PC-3 (cell line): ENCODE measurements at regions not wholly inside any gene's neighbourhood (a gene's known extent, or its start where the extent isn't known, plus 50 kb on each side); places are given as distances from the start of the nearest gene placed in this dataset.
"Not testable (repeated sequence)": the region's sequence is repeated elsewhere in the genome, so short reads cannot be mapped to it uniquely, and the experiment has no call there.

Experiments used
- ATAC-seq: fragments of 200-7000 bp; cut with Tn5 transposase; 2 replicates; pipeline ENCODE4 v1.9.1; 2020; ENCODE audit warnings: mild to moderate bottlenecking, moderate library complexity
- BruUV-seq: library from RNA; stranded (reverse); fragments of 400-500 nt; replicated peaks from 2 replicates; lab custom pipeline; 2021; lab: Mats Ljungman, UMichigan
- CTCF ChIA-PET: fragments of 300-600 bp; sonication (Branson Sonifier 250); formaldehyde crosslinking; loops from one replicate; lab custom pipeline; 2022; ENCODE audit warnings: antibody characterized with exemption; lab: Charles Lee
- POLR2A ChIA-PET: fragments of 300-600 bp; sonication (Branson Sonifier 250); formaldehyde crosslinking; loops from one replicate; lab custom pipeline; 2022; ENCODE audit warnings: antibody characterized with exemption; ENCODE audit not compliant: unreplicated experiment; lab: Charles Lee
- DNase-seq: peaks from one replicate; pipeline ENCODE4 v3.0.0-alpha.2; 2015
- H2AFZ ChIP-seq: fragments of 300-600 bp; sonication (generic); 2 replicates; pipeline ENCODE4 v1.6.0; 2016; ENCODE audit warnings: antibody characterized with exemption, low read length
- H3F3A ChIP-seq: fragments of 300-600 bp; sonication (generic); one replicate; pipeline ENCODE4 v1.6.0; 2017; ENCODE audit warnings: antibody characterized with exemption, low read length, control low read depth, mild to moderate bottlenecking; ENCODE audit not compliant: unreplicated experiment
- H3K27ac ChIP-seq: fragments of 300-600 bp; sonication (generic); 2 replicates; pipeline ENCODE4 v1.5.1; 2016; ENCODE audit warnings: mild to moderate bottlenecking, low read length
- H3K27me3 ChIP-seq: fragments of 300-600 bp; sonication (generic); 2 replicates; pipeline ENCODE4 v1.6.1; 2016; ENCODE audit warnings: low read length, mixed read lengths
- H3K36me3 ChIP-seq: fragments of 300-600 bp; sonication (generic); 2 replicates; pipeline ENCODE4 v1.6.1; 2016; ENCODE audit warnings: low read depth, mixed run types, low read length, mixed read lengths
- H3K4me1 ChIP-seq: fragments of 300-600 bp; sonication (generic); 2 replicates; pipeline ENCODE4 v1.5.1; 2016; ENCODE audit warnings: low read length; ENCODE audit not compliant: insufficient read depth
- H3K4me2 ChIP-seq: fragments of 300-600 bp; sonication (generic); 2 replicates; pipeline ENCODE4 v1.6.0; 2016; ENCODE audit warnings: low read length
- H3K4me3 ChIP-seq: fragments of 300-600 bp; sonication (generic); 2 replicates; pipeline ENCODE4 v1.5.1; 2016; ENCODE audit warnings: mild to moderate bottlenecking, low read length, mixed read lengths
- H3K79me2 ChIP-seq: fragments of 300-600 bp; sonication (generic); 2 replicates; pipeline ENCODE4 v1.6.1; 2017; ENCODE audit warnings: low read length, mixed read lengths
- H3K9ac ChIP-seq: fragments of 300-600 bp; sonication (generic); 2 replicates; pipeline ENCODE4 v1.6.0; 2016; ENCODE audit warnings: mild to moderate bottlenecking, low read length
- H3K9me2 ChIP-seq: fragments of 300-600 bp; sonication (generic); replicated peaks from 2 replicates; pipeline ENCODE4 v1.6.1; 2016; ENCODE audit warnings: mixed run types, low read length, mixed read lengths
- H3K9me3 ChIP-seq: fragments of 300-600 bp; sonication (generic); 2 replicates; pipeline ENCODE4 v1.6.1; 2016; ENCODE audit warnings: low read length, mixed read lengths
- H4K20me1 ChIP-seq: fragments of 300-600 bp; sonication (generic); 2 replicates; pipeline ENCODE4 v1.6.1; 2016; ENCODE audit warnings: low read length, mixed read lengths
- EZH2 ChIP-seq: fragments of 300-600 bp; sonication (generic); IDR thresholded peaks from one replicate; pipeline ENCODE4 v1.6.1; 2017; ENCODE audit warnings: antibody characterized with exemption, mild to moderate bottlenecking, low read length; ENCODE audit not compliant: unreplicated experiment
- EZH2phosphoT487 ChIP-seq: fragments of 300-600 bp; sonication (generic); IDR thresholded peaks from 2 replicates; pipeline ENCODE4 v1.6.1; 2018; ENCODE audit warnings: mild to moderate bottlenecking, antibody characterized with exemption, low read length, borderline replicate concordance
- intact Hi-C: fragments of 100-400 bp; cut with micrococcal nuclease; formaldehyde crosslinking; loops from 2 replicates; pipeline ENCODE4 v1.9.0; 2023
- TF ChIP-seq, protein P1 (sequence below): fragments of 300-600 bp; sonication (generic); conservative IDR thresholded peaks from 2 replicates; pipeline ENCODE4 v1.5.1; 2017; ENCODE audit warnings: antibody characterized with exemption, low read depth, mild to moderate bottlenecking, low read length

DNA sequence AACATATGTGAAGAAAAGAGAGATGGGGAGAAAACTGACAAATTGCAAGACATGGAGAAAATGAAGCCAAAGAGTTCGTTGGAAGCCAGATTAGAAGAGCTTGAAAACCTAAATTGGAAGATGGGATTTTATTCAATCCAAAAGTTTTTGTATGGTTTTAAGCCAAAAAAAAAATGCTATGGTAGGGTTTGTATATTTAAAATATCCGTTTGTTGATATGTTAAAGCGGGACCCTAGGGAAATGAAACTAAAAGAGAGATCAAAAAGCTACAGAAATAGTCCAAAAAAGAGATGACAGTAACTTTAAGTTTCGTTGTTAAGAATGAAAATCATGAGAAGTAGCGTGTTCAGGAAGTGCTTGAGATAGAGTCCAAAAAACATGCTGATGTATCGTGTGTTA lies 617.7 kb upstream of the ADGRL2 start:
- H3K27me3 ChIP-seq, result no peaks in the 10 kb centered on the region
- no peak overlapping the region for H3K9ac ChIP-seq
- no peak overlapping the region for H3K4me2 ChIP-seq
- ATAC-seq (no peak), DNase-seq (no peak)
- no peak overlapping the region for H3K4me3 ChIP-seq
- no peak overlapping the region for H3K27ac ChIP-seq
- CTCF ChIA-PET, result no interaction called here
- no peaks in the 10 kb centered on the region for H3K79me2 ChIP-seq
- TF ChIP-seq EZH2 (no peak), EZH2phosphoT487 (no peak)
- TF ChIP-seq, protein P1, sequence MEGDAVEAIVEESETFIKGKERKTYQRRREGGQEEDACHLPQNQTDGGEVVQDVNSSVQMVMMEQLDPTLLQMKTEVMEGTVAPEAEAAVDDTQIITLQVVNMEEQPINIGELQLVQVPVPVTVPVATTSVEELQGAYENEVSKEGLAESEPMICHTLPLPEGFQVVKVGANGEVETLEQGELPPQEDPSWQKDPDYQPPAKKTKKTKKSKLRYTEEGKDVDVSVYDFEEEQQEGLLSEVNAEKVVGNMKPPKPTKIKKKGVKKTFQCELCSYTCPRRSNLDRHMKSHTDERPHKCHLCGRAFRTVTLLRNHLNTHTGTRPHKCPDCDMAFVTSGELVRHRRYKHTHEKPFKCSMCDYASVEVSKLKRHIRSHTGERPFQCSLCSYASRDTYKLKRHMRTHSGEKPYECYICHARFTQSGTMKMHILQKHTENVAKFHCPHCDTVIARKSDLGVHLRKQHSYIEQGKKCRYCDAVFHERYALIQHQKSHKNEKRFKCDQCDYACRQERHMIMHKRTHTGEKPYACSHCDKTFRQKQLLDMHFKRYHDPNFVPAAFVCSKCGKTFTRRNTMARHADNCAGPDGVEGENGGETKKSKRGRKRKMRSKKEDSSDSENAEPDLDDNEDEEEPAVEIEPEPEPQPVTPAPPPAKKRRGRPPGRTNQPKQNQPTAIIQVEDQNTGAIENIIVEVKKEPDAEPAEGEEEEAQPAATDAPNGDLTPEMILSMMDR, result no peak
- H3F3A ChIP-seq, result no peaks in the 10 kb centered on the region
- H3K9me2 ChIP-seq, result no peaks in the 10 kb centered on the region
- H3K4me1 ChIP-seq, result peaks cover 8% of the 10 kb centered on the region
- intact Hi-C loops, result no loop called here
- H4K20me1 ChIP-seq, result no peaks in the 10 kb centered on the region
- no peaks in the 10 kb centered on the region for H3K36me3 ChIP-seq
- POLR2A ChIA-PET, result no interaction called here
- BruUV-seq, result no TSS peak
- no peak overlapping the region for H2AFZ ChIP-seq
- H3K9me3 ChIP-seq, result 0 out of 2 replicates have a peak, but pooled peaks cover 7% of the 10 kb centered on the region

DNA sequence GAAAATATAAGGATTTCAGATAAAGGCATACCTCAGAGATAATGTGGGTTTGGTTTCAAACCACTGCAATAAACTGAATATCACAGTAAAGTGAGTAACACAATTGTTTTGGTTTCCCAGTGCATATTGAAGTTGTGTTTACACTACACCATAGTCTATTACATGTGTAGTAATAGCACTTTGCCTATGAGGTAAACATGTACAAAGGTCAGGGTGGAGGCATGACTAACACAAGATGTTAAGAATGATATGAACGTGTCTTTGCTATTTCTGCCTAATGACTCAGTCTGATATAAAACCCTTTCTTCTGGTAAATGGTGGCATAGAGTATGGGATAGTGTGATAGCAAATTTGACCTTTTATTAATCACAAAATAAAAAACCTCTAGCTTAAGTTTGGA lies 621.5 kb upstream of the ADGRL2 start:
- intact Hi-C loops, result loop anchor here (1.0 kb wide), 1 partner anchor 66 kb away; no protein-coding TSS in a partner anchor
- H3K9me3 ChIP-seq, result 0 out of 2 replicates have a peak, but pooled peaks cover 7% of the 10 kb centered on the region
- H3K4me1 ChIP-seq, result peaks cover 19% of the 10 kb centered on the region
- H3F3A ChIP-seq, result no peaks in the 10 kb centered on the region
- H4K20me1 ChIP-seq, result no peaks in the 10 kb centered on the region
- ATAC-seq (peak; percentile 70), DNase-seq (peak; percentile 96)
- H3K79me2 ChIP-seq, result no peaks in the 10 kb centered on the region
- H3K9me2 ChIP-seq, result no peaks in the 10 kb centered on the region
- no peak overlapping the region for H3K9ac ChIP-seq
- peak overlapping the region; percentile 44 for H3K27ac ChIP-seq
- TF ChIP-seq, protein P1, result no peak
- TF ChIP-seq EZH2phosphoT487 (no peak), EZH2 (no peak)
- no peak overlapping the region for H3K4me3 ChIP-seq
- H2AFZ ChIP-seq, result no peak overlapping the region
- no peaks in the 10 kb centered on the region for H3K27me3 ChIP-seq
- CTCF ChIA-PET, result no interaction called here
- no TSS peak for BruUV-seq
- no peaks in the 10 kb centered on the region for H3K36me3 ChIP-seq
- POLR2A ChIA-PET, result no interaction called here
- H3K4me2 ChIP-seq, result peak overlapping the region; percentile 49

DNA sequence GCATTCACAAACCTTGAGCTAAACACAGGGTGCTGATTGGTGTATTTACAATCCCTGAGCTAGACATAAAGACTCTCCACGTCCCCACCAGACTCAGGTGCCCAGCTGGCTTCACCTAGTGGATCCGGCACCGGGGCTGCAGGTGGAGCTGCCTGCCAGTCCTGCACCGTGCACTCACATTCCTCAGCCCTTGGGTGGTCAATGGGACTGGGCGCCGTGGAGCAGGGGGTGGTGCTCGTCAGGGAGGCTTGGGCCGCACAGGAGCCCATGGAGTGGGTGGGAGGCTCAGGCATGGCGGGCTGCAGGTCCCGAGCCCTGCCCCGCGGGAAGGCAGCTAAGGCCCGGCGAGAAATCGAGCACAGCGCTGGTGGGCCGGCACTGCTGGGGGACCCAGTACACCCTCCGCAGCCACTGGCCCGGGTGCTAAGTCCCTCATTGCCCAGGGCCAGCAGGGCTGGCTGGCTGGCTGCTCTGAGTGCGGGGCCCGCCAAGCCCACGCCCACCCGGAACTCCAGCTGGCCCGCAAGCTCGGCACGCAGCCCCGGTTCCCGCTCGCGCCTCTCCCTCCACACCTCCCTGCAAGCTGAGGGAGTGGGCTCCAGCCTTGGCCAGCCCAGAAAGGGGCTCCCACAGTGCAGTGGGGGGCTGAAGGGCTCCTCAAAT lies 622.2 kb upstream of the ADGRL2 start:
- H3K27me3 ChIP-seq, POLR2A ChIA-PET, H3K4me2 ChIP-seq, H3K9me2 ChIP-seq, H3K4me3 ChIP-seq, BruUV-seq, H4K20me1 ChIP-seq, H2AFZ ChIP-seq, DNase-seq, H3K36me3 ChIP-seq, H3K9ac ChIP-seq, H3F3A ChIP-seq, CTCF ChIA-PET, ATAC-seq, H3K79me2 ChIP-seq, H3K9me3 ChIP-seq: not testable (repeated sequence)
- intact Hi-C loops, result loop anchor here (1.0 kb wide), 1 partner anchor 65 kb away; no protein-coding TSS in a partner anchor
- H3K27ac ChIP-seq, result peak overlapping the region; percentile 44; the same call in 1 of the 2 replicates
- H3K4me1 ChIP-seq, result peaks cover 26% of the 10 kb centered on the region
